Smooth muscle cell (in vitro differentiated cells): ENCODE measurements at regions not wholly inside any gene's neighbourhood (a gene's known extent, or its start where the extent isn't known, plus 50 kb on each side); places are given as distances from the start of the nearest gene placed in this dataset.

Source experiments
- DNase-seq: peaks from one replicate; lab custom pipeline; 2025; ENCODE audit not compliant: unreplicated experiment; lab: John Stamatoyannopoulos, UW
- H2AFZ ChIP-seq: fragments of 200-600 bp; sonication (generic); 2 replicates; pipeline ENCODE4 v1.6.0; 2016; ENCODE audit warnings: antibody characterized with exemption, low read depth, mild to moderate bottlenecking
- H3F3A ChIP-seq: fragments of 200-600 bp; sonication (generic); 2 replicates; pipeline ENCODE4 v1.6.0; 2017; ENCODE audit warnings: antibody characterized with exemption, low read depth
- H3K27ac ChIP-seq: fragments of 200-600 bp; sonication (generic); 2 replicates; pipeline ENCODE4 v1.5.1; 2016; ENCODE audit warnings: low read depth, mild to moderate bottlenecking
- H3K27me3 ChIP-seq: fragments of 200-600 bp; sonication (generic); 2 replicates; pipeline ENCODE4 v1.6.1; 2016; ENCODE audit warnings: low read depth, mild to moderate bottlenecking
- H3K36me3 ChIP-seq: fragments of 200-600 bp; sonication (generic); 2 replicates; pipeline ENCODE4 v1.5.1; 2016; ENCODE audit warnings: low read depth
- H3K4me1 ChIP-seq: fragments of 200-600 bp; sonication (generic); 2 replicates; pipeline ENCODE4 v1.5.1; 2016; ENCODE audit warnings: low read depth
- H3K4me2 ChIP-seq: fragments of 200-600 bp; sonication (generic); 2 replicates; pipeline ENCODE4 v1.6.0; 2016; ENCODE audit warnings: mild to moderate bottlenecking
- H3K4me3 ChIP-seq: fragments of 200-600 bp; sonication (generic); 2 replicates; pipeline ENCODE4 v1.5.1; 2016; ENCODE audit warnings: mild to moderate bottlenecking
- H3K79me2 ChIP-seq: fragments of 200-600 bp; sonication (generic); 2 replicates; pipeline ENCODE4 v1.6.0; 2016; ENCODE audit warnings: low read depth, mild to moderate bottlenecking
- H3K9ac ChIP-seq: fragments of 200-600 bp; sonication (generic); 2 replicates; pipeline ENCODE4 v1.6.0; 2016; ENCODE audit warnings: low read depth
- H3K9me3 ChIP-seq: fragments of 200-600 bp; sonication (generic); replicated peaks from 2 replicates; pipeline ENCODE4 v1.5.1; 2016; ENCODE audit warnings: low read depth
- H4K20me1 ChIP-seq: fragments of 200-600 bp; sonication (generic); 2 replicates; pipeline ENCODE4 v1.6.0; 2016; ENCODE audit warnings: low read depth
- CTCF ChIP-seq: fragments of 200-600 bp; sonication (generic); IDR thresholded peaks from 2 replicates; pipeline ENCODE4 v1.5.1; 2017; ENCODE audit warnings: borderline replicate concordance, mild to moderate bottlenecking, antibody characterized with exemption; ENCODE audit not compliant: insufficient read depth, poor library complexity, severe bottlenecking
- whole genome bisulfite sequencing: methylation state at CpG from one replicate; pipeline ENCODE4 v1.1.7; 2016; ENCODE audit warnings: low lambda C conversion rate; 5-methylcytosine and 5-hydroxymethylcytosine counted together

- Histone ChIP-seq H3K4me1 (no peaks in the 10 kb centered on the region), H3F3A (no peaks in the 10 kb centered on the region), H3K79me2 (no peaks in the 10 kb centered on the region), H3K9me3 (no peaks in the 10 kb centered on the region), H3K27ac (peak overlapping the region; percentile 10), H2AFZ (no peak overlapping the region), H3K27me3 (no peaks in the 10 kb centered on the region), H3K4me3 (no peak overlapping the region), H3K4me2 (no peak overlapping the region), H3K9ac (no peak overlapping the region), H3K36me3 (no peaks in the 10 kb centered on the region), H4K20me1 (no peaks in the 10 kb centered on the region)
- DNase-seq = no peak
- 86% methylated on average over 2 of the region's 2 CpGs for WGBS
- no peak for TF ChIP-seq CTCF
Observed at GRCh38 chr12:46946137-46946536, 120.3 kb upstream of the SLC38A4 start.

- WGBS = 80% methylated on average over 1 of the region's 1 CpG
- H3K9me3 ChIP-seq = no peaks in the 10 kb centered on the region
- no peaks in the 10 kb centered on the region for H3K36me3 ChIP-seq
- no peaks in the 10 kb centered on the region for H3K4me1 ChIP-seq
- no peaks in the 10 kb centered on the region for H3F3A ChIP-seq
- H3K27me3 ChIP-seq = no peaks in the 10 kb centered on the region
- no peaks in the 10 kb centered on the region for H3K79me2 ChIP-seq
- H3K4me2 ChIP-seq = no peak overlapping the region
- TF ChIP-seq CTCF = no peak
- no peaks in the 10 kb centered on the region for H4K20me1 ChIP-seq
- no peak overlapping the region for H2AFZ ChIP-seq
- H3K4me3 ChIP-seq = no peak overlapping the region
- no peak overlapping the region for H3K27ac ChIP-seq
- no peak for DNase-seq
- H3K9ac ChIP-seq = no peak overlapping the region
Observed at GRCh38 chr12:46948936-46949545, 123.2 kb upstream of the SLC38A4 start.

GRCh38 chr12:46950094-46950493 is 124.3 kb upstream of the SLC38A4 start:
- H4K20me1 ChIP-seq = no peaks in the 10 kb centered on the region
- WGBS = 53% methylated on average over 3 of the region's 3 CpGs

More at GRCh38 chr12:46950094-46950493, 124.3 kb upstream of the SLC38A4 start:
- H3K9me3 ChIP-seq = no peaks in the 10 kb centered on the region
- DNase-seq = no peak
- no peak overlapping the region for H3K27ac ChIP-seq
- no peak overlapping the region for H3K9ac ChIP-seq
- no peaks in the 10 kb centered on the region for H3K27me3 ChIP-seq
- no peaks in the 10 kb centered on the region for H3F3A ChIP-seq
- H3K4me2 ChIP-seq = no peak overlapping the region
- H3K4me3 ChIP-seq = no peak overlapping the region
- no peaks in the 10 kb centered on the region for H3K79me2 ChIP-seq
- no peaks in the 10 kb centered on the region for H3K36me3 ChIP-seq
- no peak overlapping the region for H2AFZ ChIP-seq
- H3K4me1 ChIP-seq = no peaks in the 10 kb centered on the region
- no peak for TF ChIP-seq CTCF
